ENCODE measurements at regions not wholly inside any gene's neighbourhood (a gene's known extent, or its start where the extent isn't known, plus 50 kb on each side); places are given as distances from the start of the nearest gene placed in this dataset.

DNA sequence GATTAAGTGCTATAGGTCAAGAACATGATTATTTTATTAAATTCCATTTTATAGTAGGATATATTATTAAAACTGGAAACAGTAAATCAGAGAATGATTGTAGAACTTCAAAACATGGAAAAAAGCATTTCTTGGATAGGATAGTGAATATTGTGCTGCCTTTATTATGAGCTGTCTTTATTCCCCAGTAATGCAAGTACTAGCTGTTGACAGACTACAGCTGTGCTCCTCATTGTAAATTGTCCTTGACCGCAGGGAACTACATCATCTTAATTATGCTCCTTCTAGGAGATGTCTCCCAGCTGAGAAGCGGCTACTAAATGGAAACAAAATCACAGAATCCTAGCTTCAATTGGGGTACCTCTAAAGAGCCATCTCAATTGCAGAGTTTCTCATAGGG lies 1457.2 kb upstream of the PCDH7 start:
- TF ChIP-seq, protein P1, sequence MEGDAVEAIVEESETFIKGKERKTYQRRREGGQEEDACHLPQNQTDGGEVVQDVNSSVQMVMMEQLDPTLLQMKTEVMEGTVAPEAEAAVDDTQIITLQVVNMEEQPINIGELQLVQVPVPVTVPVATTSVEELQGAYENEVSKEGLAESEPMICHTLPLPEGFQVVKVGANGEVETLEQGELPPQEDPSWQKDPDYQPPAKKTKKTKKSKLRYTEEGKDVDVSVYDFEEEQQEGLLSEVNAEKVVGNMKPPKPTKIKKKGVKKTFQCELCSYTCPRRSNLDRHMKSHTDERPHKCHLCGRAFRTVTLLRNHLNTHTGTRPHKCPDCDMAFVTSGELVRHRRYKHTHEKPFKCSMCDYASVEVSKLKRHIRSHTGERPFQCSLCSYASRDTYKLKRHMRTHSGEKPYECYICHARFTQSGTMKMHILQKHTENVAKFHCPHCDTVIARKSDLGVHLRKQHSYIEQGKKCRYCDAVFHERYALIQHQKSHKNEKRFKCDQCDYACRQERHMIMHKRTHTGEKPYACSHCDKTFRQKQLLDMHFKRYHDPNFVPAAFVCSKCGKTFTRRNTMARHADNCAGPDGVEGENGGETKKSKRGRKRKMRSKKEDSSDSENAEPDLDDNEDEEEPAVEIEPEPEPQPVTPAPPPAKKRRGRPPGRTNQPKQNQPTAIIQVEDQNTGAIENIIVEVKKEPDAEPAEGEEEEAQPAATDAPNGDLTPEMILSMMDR (IDR thresholded peaks at IDR 0.05; ENCODE audit: insufficient read depth, low read length) = no peak
- no peak for TF ChIP-seq SPI1 (IDR thresholded peaks at IDR 0.05; ENCODE audit: borderline replicate concordance, low read depth)
- TF ChIP-seq GABPA (IDR thresholded peaks at IDR 0.05; ENCODE audit: low read depth) = no peak
- TF ChIP-seq, protein P2, sequence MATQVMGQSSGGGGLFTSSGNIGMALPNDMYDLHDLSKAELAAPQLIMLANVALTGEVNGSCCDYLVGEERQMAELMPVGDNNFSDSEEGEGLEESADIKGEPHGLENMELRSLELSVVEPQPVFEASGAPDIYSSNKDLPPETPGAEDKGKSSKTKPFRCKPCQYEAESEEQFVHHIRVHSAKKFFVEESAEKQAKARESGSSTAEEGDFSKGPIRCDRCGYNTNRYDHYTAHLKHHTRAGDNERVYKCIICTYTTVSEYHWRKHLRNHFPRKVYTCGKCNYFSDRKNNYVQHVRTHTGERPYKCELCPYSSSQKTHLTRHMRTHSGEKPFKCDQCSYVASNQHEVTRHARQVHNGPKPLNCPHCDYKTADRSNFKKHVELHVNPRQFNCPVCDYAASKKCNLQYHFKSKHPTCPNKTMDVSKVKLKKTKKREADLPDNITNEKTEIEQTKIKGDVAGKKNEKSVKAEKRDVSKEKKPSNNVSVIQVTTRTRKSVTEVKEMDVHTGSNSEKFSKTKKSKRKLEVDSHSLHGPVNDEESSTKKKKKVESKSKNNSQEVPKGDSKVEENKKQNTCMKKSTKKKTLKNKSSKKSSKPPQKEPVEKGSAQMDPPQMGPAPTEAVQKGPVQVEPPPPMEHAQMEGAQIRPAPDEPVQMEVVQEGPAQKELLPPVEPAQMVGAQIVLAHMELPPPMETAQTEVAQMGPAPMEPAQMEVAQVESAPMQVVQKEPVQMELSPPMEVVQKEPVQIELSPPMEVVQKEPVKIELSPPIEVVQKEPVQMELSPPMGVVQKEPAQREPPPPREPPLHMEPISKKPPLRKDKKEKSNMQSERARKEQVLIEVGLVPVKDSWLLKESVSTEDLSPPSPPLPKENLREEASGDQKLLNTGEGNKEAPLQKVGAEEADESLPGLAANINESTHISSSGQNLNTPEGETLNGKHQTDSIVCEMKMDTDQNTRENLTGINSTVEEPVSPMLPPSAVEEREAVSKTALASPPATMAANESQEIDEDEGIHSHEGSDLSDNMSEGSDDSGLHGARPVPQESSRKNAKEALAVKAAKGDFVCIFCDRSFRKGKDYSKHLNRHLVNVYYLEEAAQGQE (IDR thresholded peaks at IDR 0.05; ENCODE audit: insufficient replicate concordance, low read depth) = no peak

Data from HL-60 (cell line).